Suprapubic skin (tissue), 4 donors: ENCODE measurements at regions not wholly inside any gene's neighbourhood (a gene's known extent, or its start where the extent isn't known, plus 50 kb on each side); places are given as distances from the start of the nearest gene placed in this dataset.

ENCODE experiments used
- DNase-seq, 2 donors: peaks; one replicate each; pipeline ENCODE4 v3.0.0-alpha.2; 2019; ENCODE audit warnings: low spot score in 2 of 2
- H3K27ac ChIP-seq: fragments of 200-600 bp; sonication (generic); one replicate; pipeline ENCODE4 v1.5.1; 2019
- H3K27me3 ChIP-seq: fragments of 200-600 bp; sonication (generic); one replicate; pipeline ENCODE4 v1.5.1; 2019
- H3K36me3 ChIP-seq: fragments of 200-600 bp; sonication (generic); one replicate; pipeline ENCODE4 v1.5.1; 2019
- H3K4me1 ChIP-seq: fragments of 200-600 bp; sonication (generic); one replicate; pipeline ENCODE4 v1.5.1; 2019
- H3K4me3 ChIP-seq: fragments of 200-600 bp; sonication (generic); one replicate; pipeline ENCODE4 v1.5.1; 2019; ENCODE audit warnings: mild to moderate bottlenecking
- H3K9me3 ChIP-seq: fragments of 200-600 bp; sonication (generic); one replicate; pipeline ENCODE4 v1.5.1; 2019
- CTCF ChIP-seq, 2 donors: fragments of 200-600 bp in 1 of 2; fragments of 450-650 bp in 1 of 2; sonication (generic) in 1 of 2; IDR thresholded peaks; one replicate each; pipeline ENCODE4 v1.5.1; 2016 to 2019; ENCODE audit warnings: antibody characterized with exemption in 2 of 2, mild to moderate bottlenecking in 1 of 2, moderate library complexity in 1 of 2
- EP300 ChIP-seq: sonication (generic); formaldehyde crosslinking; IDR thresholded peaks from one replicate; pipeline ENCODE4 v1.6.1; 2017; ENCODE audit warnings: antibody characterized with exemption
- POLR2A ChIP-seq, 2 donors: fragments of 450-650 bp; IDR thresholded peaks; one replicate each; pipeline ENCODE4 v1.6.1; 2017; ENCODE audit warnings: antibody characterized with exemption in 2 of 2, mild to moderate bottlenecking in 2 of 2, moderate library complexity in 2 of 2
- POLR2AphosphoS5 ChIP-seq, 3 donors: sonication (generic); formaldehyde crosslinking; IDR thresholded peaks; one replicate each; pipeline ENCODE4 v1.6.1; 2017; ENCODE audit warnings: antibody characterized with exemption in 3 of 3
- WGBS: methylation state at CpG from one replicate; pipeline ENCODE4 v1.1.5; 2018; 5-methylcytosine and 5-hydroxymethylcytosine counted together

- no peak for DNase-seq
- no peak for TF ChIP-seq CTCF (IDR thresholded peaks at IDR 0.05)
- no peak for TF ChIP-seq EP300
- TF ChIP-seq POLR2AphosphoS5 (IDR thresholded peaks at IDR 0.05), result no peak
- TF ChIP-seq POLR2A (IDR thresholded peaks at IDR 0.05), result no peak
Measured at GRCh38 chr19:27881213-27881612, 1331.7 kb downstream of the UQCRFS1 start.

DNA sequence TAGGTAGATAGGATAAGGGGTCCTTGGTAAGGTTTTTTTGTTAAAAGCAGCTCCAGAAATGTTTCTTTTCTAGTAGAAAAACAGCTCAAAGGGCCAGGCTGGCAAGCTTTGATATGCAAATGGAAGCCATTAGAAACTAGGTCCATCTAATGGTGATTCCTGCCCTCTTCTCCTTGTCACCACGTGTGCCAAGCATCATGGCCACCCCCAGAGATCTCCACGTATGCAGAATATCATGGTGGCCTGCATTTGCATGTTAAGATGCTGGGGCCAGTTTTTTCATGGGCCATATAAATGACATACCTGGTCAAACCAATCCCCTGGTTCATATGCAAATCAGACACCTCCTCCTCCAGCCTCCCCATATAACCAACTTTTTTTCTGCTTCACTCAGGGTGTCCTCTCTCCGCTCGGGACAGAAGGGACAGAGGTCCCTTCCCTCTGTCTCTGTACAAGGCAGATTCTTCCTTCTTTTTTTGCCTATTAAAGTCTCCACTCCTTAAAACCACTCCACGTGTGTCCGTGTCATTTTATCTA is 1335.9 kb downstream of the UQCRFS1 start:
- Histone ChIP-seq H3K36me3 (no peaks in the 10 kb centered on the region), H3K9me3 (no peaks in the 10 kb centered on the region), H3K4me1 (no peaks in the 10 kb centered on the region), H3K27ac (no peak overlapping the region), H3K4me3 (no peak overlapping the region), H3K27me3 (no peaks in the 10 kb centered on the region)
- no peak for TF ChIP-seq POLR2A (IDR thresholded peaks at IDR 0.05)
- no peak for TF ChIP-seq EP300
- no peak for TF ChIP-seq POLR2AphosphoS5 (IDR thresholded peaks at IDR 0.05)
- no peak for TF ChIP-seq CTCF (IDR thresholded peaks at IDR 0.05)
- 70% methylated on average over 6 of the region's 6 CpGs for WGBS
- no peak for DNase-seq

More at GRCh38 chr19:27881213-27881612, 1331.7 kb downstream of the UQCRFS1 start:
- Histone ChIP-seq H3K27ac (no peak overlapping the region), H3K27me3 (no peaks in the 10 kb centered on the region), H3K9me3 (no peaks in the 10 kb centered on the region), H3K36me3 (no peaks in the 10 kb centered on the region), H3K4me1 (no peaks in the 10 kb centered on the region), H3K4me3 (no peak overlapping the region)
- 89% methylated on average over 3 of the region's 3 CpGs for WGBS

DNA sequence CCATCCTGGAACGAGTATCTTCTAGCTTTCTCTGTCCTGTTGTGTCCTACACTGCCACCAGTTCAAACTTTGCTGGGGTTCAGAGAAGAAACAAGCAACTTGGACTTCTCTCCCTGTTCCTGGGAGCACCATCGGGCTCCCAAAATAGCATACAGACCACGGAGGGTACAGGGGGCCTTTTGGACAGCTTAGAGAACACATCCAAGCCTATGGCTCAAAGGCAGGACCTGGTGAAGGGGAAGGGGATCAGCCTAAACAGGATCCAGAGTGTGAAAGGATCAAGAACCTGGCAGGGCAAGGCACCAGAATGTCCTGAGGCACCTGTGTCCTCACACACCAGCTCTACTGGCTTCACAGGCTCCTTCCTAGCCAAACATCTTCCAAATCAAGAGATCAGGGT is 1336.5 kb downstream of the UQCRFS1 start:
- Histone ChIP-seq H3K36me3 (no peaks in the 10 kb centered on the region), H3K4me3 (no peak overlapping the region), H3K9me3 (no peaks in the 10 kb centered on the region), H3K4me1 (no peaks in the 10 kb centered on the region), H3K27me3 (no peaks in the 10 kb centered on the region), H3K27ac (no peak overlapping the region)
- 60% methylated on average over 3 of the region's 3 CpGs for WGBS
- DNase-seq, result no peak
- TF ChIP-seq EP300, result no peak
- TF ChIP-seq POLR2A (IDR thresholded peaks at IDR 0.05), result no peak
- no peak for TF ChIP-seq POLR2AphosphoS5 (IDR thresholded peaks at IDR 0.05)
- TF ChIP-seq CTCF (IDR thresholded peaks at IDR 0.05), result no peak

DNA sequence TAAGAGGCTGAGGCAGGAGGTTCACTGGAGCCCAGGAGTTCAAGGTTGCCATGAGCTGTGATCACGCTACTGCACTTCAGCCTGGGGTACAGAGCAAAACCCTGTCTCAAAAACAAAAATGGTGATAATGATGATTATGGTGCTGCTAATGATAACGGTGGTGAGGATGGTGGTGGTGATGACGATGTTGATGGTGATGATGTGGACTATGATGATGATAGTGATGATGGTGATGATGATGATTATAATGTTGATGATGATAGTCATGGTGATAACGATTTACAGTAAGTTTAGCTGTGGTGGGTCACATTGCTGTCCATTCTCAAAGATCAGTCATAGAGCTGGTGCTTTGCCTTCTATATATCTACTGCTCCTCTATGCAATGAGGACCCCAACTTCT is 1340.6 kb downstream of the UQCRFS1 start:
- DNase-seq, result no peak
- Histone ChIP-seq H3K36me3 (no peaks in the 10 kb centered on the region), H3K27me3 (no peaks in the 10 kb centered on the region), H3K4me1 (no peaks in the 10 kb centered on the region), H3K9me3 (no peaks in the 10 kb centered on the region), H3K27ac (no peak overlapping the region), H3K4me3 (no peak overlapping the region)
- TF ChIP-seq EP300 (no peak), POLR2AphosphoS5 (IDR thresholded peaks at IDR 0.05) (no peak), POLR2A (IDR thresholded peaks at IDR 0.05) (no peak), CTCF (IDR thresholded peaks at IDR 0.05) (no peak)
- 85% methylated on average over 4 of the region's 4 CpGs for WGBS

DNA sequence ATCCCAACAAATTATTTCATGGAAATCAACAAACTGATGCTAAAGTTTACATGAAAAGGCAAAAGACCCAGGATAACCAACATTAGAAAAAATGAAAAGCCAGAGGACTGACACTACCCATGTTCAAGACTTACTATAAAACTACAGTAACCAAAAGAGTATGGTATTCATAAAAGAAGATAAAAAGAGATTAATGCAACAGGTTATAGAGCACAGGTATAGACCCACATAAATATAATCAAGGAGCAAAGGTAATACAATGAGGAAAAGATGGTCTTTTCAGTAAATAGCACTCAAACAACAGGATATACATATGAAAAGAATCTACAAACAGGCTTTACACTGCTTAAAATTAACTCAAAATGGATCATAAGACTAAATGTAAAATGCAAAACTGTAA is 1342.7 kb downstream of the UQCRFS1 start:
- DNase-seq, result no peak
- H3K4me3 ChIP-seq, result no peak overlapping the region
- H3K27me3 ChIP-seq, result no peaks in the 10 kb centered on the region

GRCh38 chr19:27868007-27868406 is 1344.9 kb downstream of the UQCRFS1 start:
- Histone ChIP-seq H3K27me3 (no peaks in the 10 kb centered on the region), H3K4me1 (no peaks in the 10 kb centered on the region), H3K9me3 (peaks cover 5% of the 10 kb centered on the region), H3K4me3 (no peak overlapping the region), H3K27ac (no peak overlapping the region), H3K36me3 (no peaks in the 10 kb centered on the region)
- no peak for DNase-seq
- TF ChIP-seq POLR2A (IDR thresholded peaks at IDR 0.05), result no peak
- TF ChIP-seq EP300, result no peak
- no peak for TF ChIP-seq CTCF (IDR thresholded peaks at IDR 0.05)
- no peak for TF ChIP-seq POLR2AphosphoS5 (IDR thresholded peaks at IDR 0.05)

More for the DNA sequence above, 1342.7 kb downstream of the UQCRFS1 start:
- H3K4me1 ChIP-seq, result no peaks in the 10 kb centered on the region
- H3K9me3 ChIP-seq, result peaks cover 5% of the 10 kb centered on the region
- no peak overlapping the region for H3K27ac ChIP-seq
- no peaks in the 10 kb centered on the region for H3K36me3 ChIP-seq
- no peak for TF ChIP-seq POLR2AphosphoS5 (IDR thresholded peaks at IDR 0.05)
